Activated gamma-delta T cell (primary cell): ENCODE measurements at regions not wholly inside any gene's neighbourhood (a gene's known extent, or its start where the extent isn't known, plus 50 kb on each side); places are given as distances from the start of the nearest gene placed in this dataset.

Experiments used
- DNase-seq: peaks from one replicate; lab custom pipeline; 2025; lab: John Stamatoyannopoulos, UW

DNA sequence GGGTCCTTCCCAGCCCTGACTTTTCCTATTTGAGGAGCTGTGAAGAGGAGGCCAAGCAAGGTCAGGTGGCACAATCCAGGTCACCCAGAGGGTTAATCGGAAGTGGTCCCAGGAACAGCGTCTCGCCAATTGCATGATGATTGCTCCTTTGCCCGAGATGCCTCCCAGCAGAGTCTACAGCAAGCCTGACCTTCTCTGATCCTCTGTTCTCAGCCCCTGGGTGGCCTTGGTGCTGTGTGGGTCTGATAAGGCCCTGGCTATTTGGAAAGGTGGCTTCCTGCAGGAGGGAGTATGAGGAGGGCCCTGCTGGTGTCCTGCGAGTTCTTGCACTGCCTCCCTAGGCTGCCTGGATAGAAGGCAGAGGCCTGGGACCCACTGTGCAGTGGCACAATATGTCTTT, 116.2 kb downstream of the FOXD2 start:
- no peak for DNase-seq

DNA sequence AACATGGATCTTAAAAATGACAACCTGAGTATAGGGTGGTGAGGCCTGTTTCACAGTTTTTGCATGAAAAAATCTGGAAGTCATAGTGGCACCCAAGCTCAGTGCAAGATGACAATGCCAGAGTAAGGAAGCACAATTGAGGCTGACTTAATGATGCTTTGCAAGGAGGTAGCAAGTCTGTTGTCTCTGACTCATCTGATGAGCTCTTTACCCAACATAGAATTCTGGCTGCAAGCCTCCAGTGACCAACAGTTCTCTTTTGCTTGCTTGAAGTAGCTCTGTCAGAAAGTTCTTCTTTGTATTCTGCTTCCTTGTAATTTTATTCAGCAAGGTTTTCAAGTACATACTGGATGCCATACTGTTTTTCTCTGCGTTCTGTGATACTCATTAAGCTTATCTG, 117.1 kb downstream of the FOXD2 start:
- DNase-seq, result no peak

DNA sequence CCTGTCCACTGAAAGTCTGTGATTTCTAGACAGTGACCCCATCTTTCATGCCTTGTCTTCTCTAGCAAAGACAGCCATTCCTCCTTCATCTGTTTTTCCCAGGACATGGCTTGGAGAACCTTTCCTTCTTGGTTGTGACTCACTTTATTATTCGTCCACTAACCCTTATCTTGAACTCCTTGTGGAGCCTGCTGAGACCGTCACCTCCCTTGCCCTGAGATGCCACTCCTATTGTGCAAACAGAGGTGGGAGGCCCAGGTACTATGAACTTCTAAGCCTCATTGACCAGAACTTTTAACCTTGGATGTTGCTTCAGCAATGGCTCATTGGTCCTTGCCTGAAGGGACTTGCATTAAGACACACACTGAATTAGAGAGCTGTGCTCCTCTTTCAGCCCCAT, 117.5 kb downstream of the FOXD2 start:
- DNase-seq, result no peak

GRCh38 chr1:47555841-47556560, 118.2 kb downstream of the FOXD2 start:
- DNase-seq, result no peak

GRCh38 chr1:47557066-47557465, 119.2 kb downstream of the FOXD2 start:
- DNase-seq, result no peak

DNA sequence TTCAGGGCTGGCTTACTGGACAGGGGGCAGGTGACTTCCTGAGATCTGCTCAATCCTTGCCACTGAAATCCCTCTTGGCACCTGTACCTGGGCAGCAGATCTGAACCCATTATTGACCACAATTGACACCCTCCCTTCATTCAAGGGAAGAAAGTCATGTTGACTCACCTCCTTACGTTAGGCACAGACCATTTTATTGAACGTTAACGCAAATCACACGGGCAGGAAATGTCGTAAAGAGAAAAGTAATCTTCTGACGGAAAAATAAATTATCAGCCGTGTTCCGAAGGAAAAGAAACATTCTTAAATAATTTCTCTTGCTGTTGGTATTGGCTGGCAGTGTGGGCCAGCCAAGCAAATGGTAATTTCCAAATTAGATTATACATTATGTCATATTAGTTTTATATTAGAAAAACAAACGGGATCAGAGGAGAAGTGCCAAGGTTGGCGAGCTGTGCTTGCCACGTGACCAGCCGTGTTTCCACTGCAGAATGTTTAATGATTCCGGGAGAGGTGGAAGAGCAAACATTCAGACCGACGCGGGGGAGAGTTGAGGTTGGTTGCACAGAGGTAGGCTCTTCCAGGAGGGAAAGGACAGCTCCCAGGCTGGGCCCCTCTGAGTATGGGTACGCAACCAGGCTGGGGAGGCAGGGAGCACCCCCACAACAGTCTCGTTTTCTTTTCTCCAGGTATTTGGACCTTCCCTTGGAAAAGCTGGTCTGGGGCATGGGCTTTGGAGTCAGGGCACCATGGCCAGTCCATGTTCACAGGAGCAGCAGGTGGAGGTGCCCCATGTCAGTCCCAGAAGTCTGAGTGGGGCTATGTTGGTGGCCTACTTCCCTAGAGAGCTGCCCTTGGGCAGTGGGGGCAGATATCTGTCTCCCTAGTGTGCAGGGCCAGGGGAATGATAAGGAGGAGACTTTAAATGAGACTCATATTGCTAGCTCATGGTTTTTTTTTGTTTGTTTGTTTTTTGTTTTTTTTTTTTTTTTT, 121.1 kb downstream of the FOXD2 start:
- no peak for DNase-seq

DNA sequence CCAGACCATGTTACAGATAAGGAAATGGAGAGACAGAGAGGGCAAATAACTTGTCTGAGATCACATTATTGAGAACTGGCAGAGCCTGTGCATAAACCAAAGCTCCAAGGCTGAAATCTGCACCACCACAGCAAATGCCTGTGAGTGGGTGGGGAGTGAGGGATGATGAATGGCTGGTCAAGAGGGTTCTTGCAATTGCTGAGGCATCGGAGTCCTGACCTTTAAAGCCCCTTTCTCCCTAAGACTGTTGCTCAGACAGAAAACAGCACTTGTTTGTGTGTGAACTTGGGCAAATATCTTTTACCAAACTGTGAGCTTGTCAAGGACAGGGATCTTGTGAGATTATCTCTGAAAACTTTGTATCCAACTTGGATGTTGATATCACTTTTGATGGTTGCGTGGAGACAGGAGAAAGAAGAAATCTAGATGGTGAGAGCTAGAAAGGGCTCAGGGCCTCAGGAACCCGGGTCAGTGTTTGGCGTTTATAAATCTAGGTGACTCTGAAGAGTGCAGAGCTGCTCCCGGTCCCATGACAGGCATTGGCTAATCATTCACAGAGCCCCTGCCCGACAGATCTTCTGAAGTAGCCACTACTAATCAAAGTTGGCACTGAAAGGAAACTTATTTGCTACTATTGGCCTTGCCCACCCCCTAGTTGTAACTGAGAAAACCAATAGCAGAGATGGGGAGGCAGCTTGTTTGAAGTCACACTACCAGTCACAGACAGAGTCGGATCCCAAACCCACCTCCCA, 122.3 kb downstream of the FOXD2 start:
- no peak for DNase-seq

- no peak for DNase-seq
Observed at GRCh38 chr1:47561523-47562007, 123.7 kb downstream of the FOXD2 start.

DNA sequence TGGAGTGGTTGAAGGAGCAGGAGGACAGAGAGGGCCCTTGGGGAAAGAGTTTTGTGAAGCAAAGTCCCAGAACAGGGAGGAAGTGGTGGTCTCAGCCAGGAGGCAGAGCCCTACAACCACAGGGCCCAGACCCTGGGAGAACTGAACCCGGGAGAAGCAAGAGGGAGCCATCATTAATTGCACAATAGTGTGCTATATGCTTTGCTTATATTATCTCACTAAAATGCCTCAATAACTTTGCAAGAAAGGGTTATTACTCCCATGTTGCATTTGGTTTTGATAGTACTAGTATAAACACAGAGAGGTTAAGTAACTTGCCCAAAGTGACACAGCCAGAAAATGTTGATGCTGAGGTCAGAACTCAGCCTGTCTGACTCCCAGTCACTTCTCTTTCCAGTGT, 124.3 kb downstream of the FOXD2 start:
- no peak for DNase-seq

GRCh38 chr1:47562799-47563198, 125.0 kb downstream of the FOXD2 start:
- no peak for DNase-seq

DNA sequence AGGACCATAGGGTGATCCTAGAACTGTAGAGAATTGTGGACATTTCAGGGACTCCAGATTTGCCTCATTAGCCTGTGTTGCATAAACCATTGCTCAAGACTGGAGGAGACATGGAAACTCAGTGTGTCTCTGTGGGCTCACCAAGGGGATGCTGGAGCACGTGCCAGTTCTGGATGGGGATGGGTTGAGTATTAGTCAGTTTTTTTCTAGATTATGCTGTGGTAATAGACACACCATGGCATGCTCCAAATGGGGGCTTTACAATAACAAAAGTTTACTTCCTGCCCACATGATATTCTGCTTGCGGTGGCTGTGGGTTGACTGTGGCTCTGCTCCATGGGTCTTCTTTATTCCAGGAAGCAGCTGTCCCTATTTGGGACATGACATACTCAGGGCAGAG, 125.4 kb downstream of the FOXD2 start:
- DNase-seq, result no peak

GRCh38 chr1:47564570-47564969, 126.7 kb downstream of the FOXD2 start:
- no peak for DNase-seq

GRCh38 chr1:47565092-47565491, 127.2 kb downstream of the FOXD2 start:
- no peak for DNase-seq

- DNase-seq, result no peak
Observed at GRCh38 chr1:47565676-47566075, 127.8 kb downstream of the FOXD2 start.

DNA sequence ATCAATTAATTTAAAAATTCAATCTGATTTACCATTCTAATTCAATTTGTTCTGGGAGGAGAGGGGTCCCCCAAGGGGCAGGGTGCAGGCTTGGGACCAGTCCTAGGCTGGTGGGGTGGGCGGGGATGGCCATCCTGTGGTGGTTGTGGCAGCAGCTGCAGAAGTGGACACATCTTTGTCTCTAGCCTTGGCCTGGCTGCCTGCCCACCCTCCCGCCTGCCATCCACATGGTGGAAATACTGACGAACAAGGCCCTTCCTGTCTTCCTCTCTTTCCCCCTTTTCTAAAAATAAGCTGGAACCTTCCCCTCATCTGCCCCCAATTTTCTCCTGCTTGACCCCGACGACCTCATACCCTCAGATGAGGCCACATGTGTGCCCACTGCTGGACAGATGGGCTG, 130.9 kb downstream of the FOXD2 start:
- DNase-seq, result no peak

GRCh38 chr1:47569261-47569660, 131.4 kb downstream of the FOXD2 start:
- no peak for DNase-seq

GRCh38 chr1:47569681-47570470, 132.0 kb downstream of the FOXD2 start:
- no peak for DNase-seq

DNA sequence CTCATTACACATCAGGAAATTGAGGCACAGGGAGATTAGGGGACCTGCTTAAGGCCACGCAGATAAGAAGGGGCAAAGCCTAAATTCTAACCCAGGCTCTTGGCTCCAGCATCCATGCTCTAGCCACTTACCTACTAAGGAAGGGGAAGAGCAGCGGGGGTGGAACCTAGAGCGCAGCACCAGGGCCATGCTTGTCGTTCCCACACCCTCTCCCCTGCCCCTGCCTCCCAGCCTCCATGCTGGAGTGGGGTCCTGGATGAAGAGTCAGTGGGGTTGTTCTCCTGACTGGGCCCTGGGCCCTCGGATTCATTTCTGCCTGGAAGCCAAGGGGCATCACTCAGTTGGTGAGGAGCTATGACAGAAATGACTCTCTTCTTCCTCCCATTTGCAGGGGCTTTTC, 133.3 kb downstream of the FOXD2 start:
- no peak for DNase-seq

GRCh38 chr1:47571952-47572351, 134.1 kb downstream of the FOXD2 start:
- DNase-seq, result no peak

GRCh38 chr1:47572731-47573430, 135.0 kb downstream of the FOXD2 start:
- no peak for DNase-seq
